ENCODE measurements at regions not wholly inside any gene's neighbourhood (a gene's known extent, or its start where the extent isn't known, plus 50 kb on each side); places are given as distances from the start of the nearest gene placed in this dataset.

GRCh38 chr16:35255816-35256215 is 1796.4 kb downstream of the TP53TG3F start:
- no peak for TF ChIP-seq EZH2 (IDR thresholded peaks at IDR 0.05; ENCODE audit: borderline replicate concordance, low read depth, low read length, poor library complexity, severe bottlenecking)
- TF ChIP-seq, protein P1, sequence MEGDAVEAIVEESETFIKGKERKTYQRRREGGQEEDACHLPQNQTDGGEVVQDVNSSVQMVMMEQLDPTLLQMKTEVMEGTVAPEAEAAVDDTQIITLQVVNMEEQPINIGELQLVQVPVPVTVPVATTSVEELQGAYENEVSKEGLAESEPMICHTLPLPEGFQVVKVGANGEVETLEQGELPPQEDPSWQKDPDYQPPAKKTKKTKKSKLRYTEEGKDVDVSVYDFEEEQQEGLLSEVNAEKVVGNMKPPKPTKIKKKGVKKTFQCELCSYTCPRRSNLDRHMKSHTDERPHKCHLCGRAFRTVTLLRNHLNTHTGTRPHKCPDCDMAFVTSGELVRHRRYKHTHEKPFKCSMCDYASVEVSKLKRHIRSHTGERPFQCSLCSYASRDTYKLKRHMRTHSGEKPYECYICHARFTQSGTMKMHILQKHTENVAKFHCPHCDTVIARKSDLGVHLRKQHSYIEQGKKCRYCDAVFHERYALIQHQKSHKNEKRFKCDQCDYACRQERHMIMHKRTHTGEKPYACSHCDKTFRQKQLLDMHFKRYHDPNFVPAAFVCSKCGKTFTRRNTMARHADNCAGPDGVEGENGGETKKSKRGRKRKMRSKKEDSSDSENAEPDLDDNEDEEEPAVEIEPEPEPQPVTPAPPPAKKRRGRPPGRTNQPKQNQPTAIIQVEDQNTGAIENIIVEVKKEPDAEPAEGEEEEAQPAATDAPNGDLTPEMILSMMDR (conservative IDR thresholded peaks at IDR 0.05; ENCODE audit: low read depth, low read length), result no peak
- no peak for DNase-seq (ENCODE audit: low spot score)
- Histone ChIP-seq H3K27ac (ENCODE audit: low read depth, low read length, poor library complexity, severe bottlenecking) (no peak overlapping the region), H3K27me3 (replicated peaks; ENCODE audit: insufficient read depth, low read depth, low read length, poor library complexity) (no peaks in the 10 kb centered on the region), H3K4me1 (ENCODE audit: insufficient read depth, low read length, poor library complexity, severe bottlenecking) (no peaks in the 10 kb centered on the region), H3K9me3 (ENCODE audit: low read depth, low read length, poor library complexity, severe bottlenecking) (peaks cover 26% of the 10 kb centered on the region), H3K4me3 (ENCODE audit: low read depth, low read length, poor library complexity, severe bottlenecking) (no peak overlapping the region), H3K36me3 (ENCODE audit: insufficient read depth, low read length, poor library complexity, severe bottlenecking) (no peaks in the 10 kb centered on the region)
- CTCF ChIA-PET, result no interaction called here
- POLR2A ChIA-PET (ENCODE audit: low non-redundant PET), result no interaction called here
- no TSS peak for BruUV-seq (replicated peaks)
- intact Hi-C loops (cut with micrococcal nuclease; ENCODE audit: unreplicated experiment), result loop anchor here (10.0 kb wide), 1 partner anchor 49 kb away; no protein-coding TSS in a partner anchor

DNA sequence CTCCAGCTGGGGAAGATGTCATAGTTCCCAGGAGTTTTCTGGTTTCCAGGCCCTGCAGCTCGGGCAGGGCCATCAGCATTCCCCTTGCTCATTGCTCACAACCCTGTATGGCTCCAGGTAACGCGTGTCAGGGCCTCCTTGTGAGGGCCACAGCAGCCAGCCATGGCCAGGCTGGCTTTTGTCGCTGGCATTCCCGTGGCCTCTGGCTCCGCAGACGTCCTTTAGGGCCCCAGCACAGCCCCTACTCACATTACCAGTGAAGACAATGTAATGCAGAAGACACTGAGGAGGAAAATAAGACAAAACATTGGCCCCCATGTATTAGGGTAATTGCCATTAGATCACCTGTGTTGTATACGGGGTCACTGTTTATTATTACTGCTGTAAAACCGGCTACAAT is 1799.0 kb downstream of the TP53TG3F start:
- no peaks in the 10 kb centered on the region for H3K4me1 ChIP-seq (ENCODE audit: insufficient read depth, low read length, poor library complexity, severe bottlenecking)

DNA sequence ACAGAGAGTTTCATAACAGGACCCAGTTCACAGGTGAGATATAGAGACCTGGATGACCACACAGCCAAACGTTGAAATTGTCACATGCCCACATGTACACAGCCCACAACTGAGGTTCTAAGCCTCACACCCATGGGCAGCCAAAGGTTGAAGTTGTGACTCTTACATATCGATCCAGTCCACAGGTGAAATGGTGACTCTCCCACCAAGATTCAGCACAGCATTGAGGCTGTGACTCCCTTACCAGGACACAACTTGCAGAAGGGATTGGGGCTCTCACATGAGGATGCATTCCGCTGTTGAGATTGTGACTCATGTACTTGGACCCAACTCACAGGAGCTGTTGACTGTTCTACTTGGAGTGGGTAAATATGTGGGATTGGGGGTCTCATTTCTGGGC is 1836.4 kb downstream of the TP53TG3F start:
- Histone ChIP-seq H3K4me1 (ENCODE audit: insufficient read depth, low read length, poor library complexity, severe bottlenecking) (no peaks in the 10 kb centered on the region), H3K36me3 (ENCODE audit: insufficient read depth, low read length, poor library complexity, severe bottlenecking) (no peaks in the 10 kb centered on the region), H3K9me3 (ENCODE audit: low read depth, low read length, poor library complexity, severe bottlenecking) (peaks cover 27% of the 10 kb centered on the region), H3K27ac (ENCODE audit: low read depth, low read length, poor library complexity, severe bottlenecking) (no peak overlapping the region), H3K27me3 (replicated peaks; ENCODE audit: insufficient read depth, low read depth, low read length, poor library complexity) (no peaks in the 10 kb centered on the region), H3K4me3 (ENCODE audit: low read depth, low read length, poor library complexity, severe bottlenecking) (no peak overlapping the region)
- TF ChIP-seq, protein P1 (conservative IDR thresholded peaks at IDR 0.05; ENCODE audit: low read depth, low read length), result no peak
- TF ChIP-seq EZH2 (IDR thresholded peaks at IDR 0.05; ENCODE audit: borderline replicate concordance, low read depth, low read length, poor library complexity, severe bottlenecking), result no peak
- DNase-seq (ENCODE audit: low spot score), result no peak
- CTCF ChIA-PET, result no interaction called here
- no TSS peak for BruUV-seq (replicated peaks)
- POLR2A ChIA-PET (ENCODE audit: low non-redundant PET), result no interaction called here
- intact Hi-C loops (cut with micrococcal nuclease; ENCODE audit: unreplicated experiment), result no loop called here

More for the DNA sequence above, 1799.0 kb downstream of the TP53TG3F start:
- no peaks in the 10 kb centered on the region for H3K27me3 ChIP-seq (replicated peaks; ENCODE audit: insufficient read depth, low read depth, low read length, poor library complexity)
- BruUV-seq (replicated peaks), result no TSS peak
- H3K4me3 ChIP-seq (ENCODE audit: low read depth, low read length, poor library complexity, severe bottlenecking), result no peak overlapping the region
- TF ChIP-seq EZH2 (IDR thresholded peaks at IDR 0.05; ENCODE audit: borderline replicate concordance, low read depth, low read length, poor library complexity, severe bottlenecking), result no peak
- TF ChIP-seq, protein P1 (conservative IDR thresholded peaks at IDR 0.05; ENCODE audit: low read depth, low read length), result no peak
- no peak overlapping the region for H3K27ac ChIP-seq (ENCODE audit: low read depth, low read length, poor library complexity, severe bottlenecking)
- no peak for DNase-seq (ENCODE audit: low spot score)
- H3K9me3 ChIP-seq (ENCODE audit: low read depth, low read length, poor library complexity, severe bottlenecking), result peaks cover 35% of the 10 kb centered on the region
- ChIA-PET POLR2A (ENCODE audit: low non-redundant PET) (no interaction called here), CTCF (no interaction called here)
- intact Hi-C loops (cut with micrococcal nuclease; ENCODE audit: unreplicated experiment), result loop anchor here (10.0 kb wide), 1 partner anchor 46 kb away; no protein-coding TSS in a partner anchor
- H3K36me3 ChIP-seq (ENCODE audit: insufficient read depth, low read length, poor library complexity, severe bottlenecking), result no peaks in the 10 kb centered on the region
